PC-9 (cell line): ENCODE measurements at regions not wholly inside any gene's neighbourhood (a gene's known extent, or its start where the extent isn't known, plus 50 kb on each side); places are given as distances from the start of the nearest gene placed in this dataset.

ENCODE experiments used
- BruUV-seq: library from RNA; stranded (reverse); fragments of 400-500 nt; replicated peaks from 2 replicates; lab custom pipeline; 2021; lab: Mats Ljungman, UMichigan
- CTCF ChIA-PET: fragments of 300-600 bp; sonication (Branson Sonifier 250); formaldehyde crosslinking; loops from one replicate; lab custom pipeline; 2022; ENCODE audit warnings: antibody characterized with exemption; lab: Charles Lee
- POLR2A ChIA-PET: fragments of 300-600 bp; sonication (Branson Sonifier 250); formaldehyde crosslinking; loops from one replicate; lab custom pipeline; 2022; ENCODE audit warnings: antibody characterized with exemption; ENCODE audit not compliant: unreplicated experiment; lab: Charles Lee
- DNase-seq, 2 experiments: peaks; one replicate each; pipeline versions ENCODE4 v3.0.0 to v3.0.0-alpha.2; 2015 to 2022; ENCODE audit warnings: mixed read lengths in 1 of 2
- H2AFZ ChIP-seq: fragments of 200-600 bp; sonication (generic); 2 replicates; pipeline ENCODE4 v1.8.1; 2017; ENCODE audit warnings: antibody characterized with exemption
- H3F3A ChIP-seq: fragments of 200-600 bp; sonication (generic); 2 replicates; pipeline ENCODE4 v1.8.1; 2017; ENCODE audit warnings: antibody characterized with exemption, mild to moderate bottlenecking, low read depth; ENCODE audit not compliant: insufficient read depth
- H3K27ac ChIP-seq: fragments of 200-600 bp; sonication (generic); 2 replicates; pipeline ENCODE4 v1.6.1; 2016; ENCODE audit warnings: mixed run types
- H3K27me3 ChIP-seq: fragments of 200-600 bp; sonication (generic); 2 replicates; pipeline ENCODE4 v1.6.1; 2016; ENCODE audit warnings: low read depth, mixed run types; ENCODE audit not compliant: insufficient read depth
- H3K36me3 ChIP-seq: fragments of 200-600 bp; sonication (generic); 2 replicates; pipeline ENCODE4 v1.6.1; 2016; ENCODE audit warnings: low read depth, mixed run types
- H3K4me1 ChIP-seq: fragments of 200-600 bp; sonication (generic); replicated peaks from 2 replicates; pipeline ENCODE4 v1.6.1; 2016; ENCODE audit warnings: mixed run types; ENCODE audit not compliant: insufficient read depth
- H3K4me2 ChIP-seq: fragments of 200-600 bp; sonication (generic); 2 replicates; pipeline ENCODE4 v1.6.1; 2017; ENCODE audit warnings: mixed run types
- H3K4me3 ChIP-seq: fragments of 200-600 bp; sonication (generic); 2 replicates; pipeline ENCODE4 v1.6.1; 2016; ENCODE audit warnings: mixed run types
- H3K79me2 ChIP-seq: fragments of 200-600 bp; sonication (generic); 2 replicates; pipeline ENCODE4 v1.6.1; 2017; ENCODE audit warnings: low read depth, mixed run types
- H3K9me2 ChIP-seq: fragments of 200-600 bp; sonication (generic); 2 replicates; pipeline ENCODE4 v1.8.1; 2017; ENCODE audit warnings: mild to moderate bottlenecking; ENCODE audit not compliant: insufficient read depth
- H3K9me3 ChIP-seq: fragments of 200-600 bp; sonication (generic); 2 replicates; pipeline ENCODE4 v1.8.1; 2016; ENCODE audit warnings: low read depth; ENCODE audit not compliant: insufficient read depth
- H4K20me1 ChIP-seq: fragments of 200-600 bp; sonication (generic); 2 replicates; pipeline ENCODE4 v1.8.1; 2017; ENCODE audit not compliant: insufficient read depth
- CTCF ChIP-seq: fragments of 200-600 bp; sonication (generic); conservative IDR thresholded peaks from 2 replicates; pipeline ENCODE4 v1.6.1; 2017; ENCODE audit warnings: mixed run types, antibody characterized with exemption, mild to moderate bottlenecking, moderate library complexity
- EZH2 ChIP-seq: fragments of 200-600 bp; sonication (generic); IDR thresholded peaks from 2 replicates; pipeline ENCODE4 v1.8.0; 2017; ENCODE audit warnings: antibody characterized with exemption, low read depth
- intact Hi-C: fragments of 100-400 bp; cut with micrococcal nuclease; formaldehyde crosslinking; loops from one replicate; pipeline ENCODE4 v1.10.0; 2022; ENCODE audit not compliant: unreplicated experiment

- H3K9me3 ChIP-seq = no peaks in the 10 kb centered on the region
- peaks cover 66% of the 10 kb centered on the region for H3K4me1 ChIP-seq
- H3K4me3 ChIP-seq = no peak overlapping the region
- peak; percentile 14 to 73 for DNase-seq
- H2AFZ ChIP-seq = no peak overlapping the region
- H3K9me2 ChIP-seq = no peaks in the 10 kb centered on the region
- TF ChIP-seq CTCF (no peak), EZH2 (no peak)
- H4K20me1 ChIP-seq = no peaks in the 10 kb centered on the region
- H3K27ac ChIP-seq = peak overlapping the region; percentile 66
- POLR2A ChIA-PET = interaction anchor here (0.5 to 0.8 kb wide), 5 partner anchors 17 to 159 kb away, joined by 4 to 8 read pairs (median 6); partner anchors contain the start of gene SOX4
- H3K79me2 ChIP-seq = no peaks in the 10 kb centered on the region
- intact Hi-C loops = loop anchor here (1.0 to 5.0 kb wide), 3 partner anchors 21 to 155 kb away; no protein-coding TSS in a partner anchor
- H3K4me2 ChIP-seq = peak overlapping the region; percentile 55
- no TSS peak for BruUV-seq
- peaks cover 29% of the 10 kb centered on the region; the same call in 1 of the 2 replicates for H3F3A ChIP-seq
- CTCF ChIA-PET = interaction anchor here (0.5 to 0.7 kb wide), 4 partner anchors 23 to 279 kb away, joined by 4 read pairs; no protein-coding TSS in a partner anchor
- no peaks in the 10 kb centered on the region for H3K27me3 ChIP-seq
- H3K36me3 ChIP-seq = no peaks in the 10 kb centered on the region
Observed at GRCh38 chr6:21752054-21752811, 158.7 kb downstream of the SOX4 start.

GRCh38 chr6:21753241-21754108 lies 159.9 kb downstream of the SOX4 start:
- no peaks in the 10 kb centered on the region for H3K27me3 ChIP-seq
- H3K27ac ChIP-seq = peak overlapping the region; percentile 73
- POLR2A ChIA-PET = interaction anchor here (0.6 kb wide), 2 partner anchors 73 to 234 kb away, joined by 3 to 4 read pairs; no protein-coding TSS in a partner anchor
- no peak overlapping the region for H3K4me3 ChIP-seq
- TF ChIP-seq CTCF (no peak), EZH2 (no peak)
- H3K9me3 ChIP-seq = no peaks in the 10 kb centered on the region
- CTCF ChIA-PET = no interaction called here
- H3K4me1 ChIP-seq = peaks cover 61% of the 10 kb centered on the region
- H3K79me2 ChIP-seq = no peaks in the 10 kb centered on the region
- H3F3A ChIP-seq = peaks cover 29% of the 10 kb centered on the region; the same call in 1 of the 2 replicates
- no peak overlapping the region for H2AFZ ChIP-seq
- peak overlapping the region; percentile 55 for H3K4me2 ChIP-seq
- no peaks in the 10 kb centered on the region for H4K20me1 ChIP-seq
- no peaks in the 10 kb centered on the region for H3K9me2 ChIP-seq
- no peaks in the 10 kb centered on the region for H3K36me3 ChIP-seq
- no TSS peak for BruUV-seq
- intact Hi-C loops = loop anchor here (2.0 to 5.0 kb wide), 2 partner anchors 75 to 156 kb away; no protein-coding TSS in a partner anchor
- peak in 1 of 2 experiments; percentile 10 for DNase-seq

GRCh38 chr6:21754891-21755290 lies 161.3 kb downstream of the SOX4 start:
- Histone ChIP-seq H3K36me3 (no peaks in the 10 kb centered on the region), H3K4me2 (peak overlapping the region; percentile 61), H3K9me3 (no peaks in the 10 kb centered on the region), H3K27ac (peak overlapping the region; percentile 73), H3F3A (peaks cover 29% of the 10 kb centered on the region; the same call in 1 of the 2 replicates), H4K20me1 (no peaks in the 10 kb centered on the region), H3K4me1 (peaks cover 53% of the 10 kb centered on the region), H3K79me2 (no peaks in the 10 kb centered on the region), H3K27me3 (no peaks in the 10 kb centered on the region), H2AFZ (no peak overlapping the region), H3K4me3 (peak overlapping the region; percentile 13; the same call in 1 of the 2 replicates), H3K9me2 (no peaks in the 10 kb centered on the region)
- ChIA-PET CTCF (no interaction called here), POLR2A (no interaction called here)
- intact Hi-C loops = loop anchor here (5.0 kb wide), 1 partner anchor 158 kb away; no protein-coding TSS in a partner anchor
- TF ChIP-seq CTCF (no peak), EZH2 (no peak)
- BruUV-seq = no TSS peak
- peak; percentile 66 to 91 for DNase-seq
